ENCODE measurements at regions not wholly inside any gene's neighbourhood (a gene's known extent, or its start where the extent isn't known, plus 50 kb on each side); places are given as distances from the start of the nearest gene placed in this dataset.
"Not testable (repeated sequence)": the region's sequence is repeated elsewhere in the genome, so short reads cannot be mapped to it uniquely, and the experiment has no call there.

DNA sequence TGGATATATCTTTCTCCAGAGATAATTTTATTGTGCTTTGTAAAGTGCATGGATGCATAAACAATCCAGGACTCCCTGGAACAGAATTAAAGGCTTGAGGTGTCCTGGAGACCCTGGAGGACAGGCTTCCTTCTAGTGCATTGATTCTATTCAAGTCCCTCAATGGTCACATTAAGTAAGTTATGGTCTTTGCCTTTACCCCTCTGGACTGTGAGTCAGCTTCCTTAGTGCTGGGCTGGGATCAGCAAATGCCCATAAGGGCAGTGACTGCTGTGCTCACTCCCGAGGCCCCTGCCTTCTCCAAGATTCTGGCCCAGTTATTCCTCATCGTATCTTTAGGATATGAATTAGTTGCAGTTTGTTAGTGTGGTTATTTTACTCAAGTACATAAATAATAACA, 178.7 kb upstream of the PRSS58 start:
- DNase-seq: no peak

DNA sequence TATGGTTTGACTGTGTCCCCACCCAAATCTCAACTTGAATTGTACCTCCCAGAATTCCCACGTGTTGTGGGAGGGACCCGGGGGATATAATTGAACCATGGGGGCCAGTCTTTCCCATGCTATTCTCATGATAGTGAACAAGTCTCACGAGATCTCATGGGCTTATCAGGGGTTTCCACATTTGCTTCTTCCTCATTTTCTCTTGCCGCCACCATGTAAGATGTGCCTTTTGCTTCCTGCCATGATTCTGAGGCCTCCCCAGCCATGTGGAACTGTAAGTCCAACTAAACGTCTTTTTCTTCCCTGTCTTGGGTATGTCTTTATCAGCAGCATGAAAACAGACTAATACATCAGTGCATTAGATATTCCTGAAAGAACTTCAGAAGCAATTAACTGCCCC, 177.7 kb upstream of the PRSS58 start:
- not testable (repeated sequence) for DNase-seq

DNA sequence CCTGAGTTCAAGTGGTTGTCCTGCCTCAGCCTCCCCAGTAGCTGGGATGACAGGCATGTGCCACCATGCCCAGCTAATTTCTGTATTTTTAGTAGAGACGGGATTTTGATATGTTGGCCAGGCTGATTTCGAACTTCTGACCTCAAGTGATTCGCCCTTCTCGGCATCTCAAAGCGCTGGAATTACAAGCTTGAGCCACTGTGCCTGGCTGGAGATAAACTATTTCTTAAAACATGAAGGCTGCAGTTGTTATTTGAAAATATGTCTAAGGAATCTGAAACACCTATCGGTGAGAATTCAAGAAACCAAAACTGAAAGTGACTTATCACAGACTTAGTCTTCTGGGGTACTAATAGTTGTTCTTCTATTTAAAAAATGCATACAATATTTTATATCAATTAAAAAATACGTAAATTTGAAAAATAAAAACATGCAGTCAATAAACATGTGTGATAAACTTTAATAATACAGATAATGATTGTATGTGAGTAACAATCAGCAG, 176.9 kb upstream of the PRSS58 start:
- DNase-seq: no peak

DNA sequence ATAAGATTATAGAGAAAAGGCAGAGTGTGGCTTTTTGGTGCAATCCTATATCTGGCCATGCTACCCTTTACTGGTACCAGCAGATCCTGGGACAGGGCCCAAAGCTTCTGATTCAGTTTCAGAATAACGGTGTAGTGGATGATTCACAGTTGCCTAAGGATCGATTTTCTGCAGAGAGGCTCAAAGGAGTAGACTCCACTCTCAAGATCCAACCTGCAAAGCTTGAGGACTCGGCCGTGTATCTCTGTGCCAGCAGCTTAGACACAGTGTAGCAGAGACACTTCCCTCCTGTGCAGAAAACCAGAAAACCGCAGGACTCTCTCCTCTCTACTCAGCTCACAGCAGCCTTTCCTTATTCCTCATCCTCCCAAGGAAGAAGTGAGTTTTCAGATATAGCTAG, 176.3 kb upstream of the PRSS58 start:
- not testable (repeated sequence) for DNase-seq

DNA sequence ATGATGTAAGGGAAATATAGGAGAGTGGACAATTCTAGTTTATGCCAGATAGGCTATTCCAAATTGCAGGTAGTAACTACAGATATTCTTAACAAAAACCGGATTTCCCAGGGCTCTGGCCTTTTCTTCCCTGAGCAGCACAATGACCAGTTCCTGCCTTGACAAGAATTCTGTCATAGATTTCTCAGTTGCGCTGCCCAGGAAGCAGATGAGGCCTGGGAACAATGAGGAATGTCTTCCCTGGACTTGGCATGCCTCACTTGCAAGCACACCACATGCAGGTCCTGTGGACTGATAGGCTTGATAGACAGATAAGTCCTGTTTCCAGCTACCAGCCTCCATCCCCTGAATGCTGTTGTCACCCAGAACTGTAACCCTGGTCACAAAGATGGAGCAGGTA, 174.5 kb upstream of the PRSS58 start:
- DNase-seq: no peak

DNA sequence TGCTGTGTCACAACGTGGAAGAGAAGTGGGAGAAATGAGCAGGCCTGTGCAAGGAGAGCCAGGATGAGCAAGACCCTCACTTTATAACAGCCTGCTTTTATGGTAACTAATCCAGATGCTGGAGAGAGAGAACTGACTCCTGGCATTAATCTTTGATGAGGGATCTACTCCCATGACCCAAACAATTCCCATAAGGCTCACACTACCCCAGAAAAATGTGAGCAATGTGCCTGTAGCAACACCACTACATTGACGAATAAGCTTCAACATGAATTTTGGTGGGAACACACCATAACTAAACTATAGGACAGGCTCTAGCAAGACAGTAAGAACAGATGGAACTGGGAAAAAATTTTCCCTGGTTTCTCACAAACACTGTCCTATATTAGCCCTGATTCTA, 173.6 kb upstream of the PRSS58 start:
- no peak for DNase-seq

DNA sequence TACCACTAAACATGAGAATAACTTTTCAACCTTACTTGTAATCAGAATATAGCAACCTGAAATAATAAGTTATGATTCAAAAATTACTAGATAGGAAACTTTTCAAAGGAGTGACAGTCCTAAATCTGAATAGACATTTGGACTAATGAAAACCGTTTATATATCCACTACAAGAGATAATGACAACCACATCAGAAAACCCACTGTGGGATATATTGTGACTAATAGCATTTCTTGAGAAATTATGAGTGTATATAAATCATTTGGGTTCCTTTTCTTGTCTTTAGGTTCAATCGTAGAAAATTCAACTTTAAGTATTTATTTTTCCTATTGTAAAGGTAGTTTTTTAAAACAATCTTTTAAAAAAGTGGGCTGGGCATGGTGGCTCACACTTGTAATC, 170.2 kb upstream of the PRSS58 start:
- DNase-seq: no peak

DNA sequence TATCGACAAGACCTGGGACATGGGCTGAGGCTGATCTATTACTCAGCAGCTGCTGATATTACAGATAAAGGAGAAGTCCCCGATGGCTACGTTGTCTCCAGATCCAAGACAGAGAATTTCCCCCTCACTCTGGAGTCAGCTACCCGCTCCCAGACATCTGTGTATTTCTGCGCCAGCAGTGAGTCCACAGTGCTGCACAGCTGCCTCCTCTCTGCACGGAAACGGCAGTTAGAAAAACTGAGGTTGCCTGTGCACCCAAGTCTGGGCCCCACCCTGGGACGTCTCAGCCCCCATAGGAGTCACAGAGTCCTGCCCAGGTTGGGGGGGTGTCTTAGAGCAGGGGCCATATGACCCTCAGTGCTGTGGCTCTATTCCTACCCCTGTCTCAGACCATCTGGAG, 167.4 kb upstream of the PRSS58 start:
- DNase-seq: no peak

DNA sequence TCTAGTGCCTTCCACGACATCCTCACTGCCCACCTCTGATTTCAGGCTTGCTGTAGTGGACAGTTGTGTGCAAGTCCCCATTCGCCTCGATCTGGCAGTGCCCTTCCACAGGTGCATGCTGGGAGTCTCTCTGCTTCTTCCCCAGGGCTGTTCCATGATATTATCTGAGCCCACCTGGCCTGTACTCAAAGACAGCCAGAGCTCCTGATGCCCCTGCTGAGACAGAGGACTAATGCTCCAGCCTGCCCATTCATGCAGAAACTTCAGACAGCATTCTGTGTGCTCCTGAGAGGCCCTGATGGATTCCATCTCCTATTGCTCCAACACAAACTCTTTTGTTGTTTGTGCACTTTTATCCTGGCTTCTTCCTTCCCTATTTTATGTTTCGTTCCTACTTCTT, 164.8 kb upstream of the PRSS58 start:
- no peak for DNase-seq

DNA sequence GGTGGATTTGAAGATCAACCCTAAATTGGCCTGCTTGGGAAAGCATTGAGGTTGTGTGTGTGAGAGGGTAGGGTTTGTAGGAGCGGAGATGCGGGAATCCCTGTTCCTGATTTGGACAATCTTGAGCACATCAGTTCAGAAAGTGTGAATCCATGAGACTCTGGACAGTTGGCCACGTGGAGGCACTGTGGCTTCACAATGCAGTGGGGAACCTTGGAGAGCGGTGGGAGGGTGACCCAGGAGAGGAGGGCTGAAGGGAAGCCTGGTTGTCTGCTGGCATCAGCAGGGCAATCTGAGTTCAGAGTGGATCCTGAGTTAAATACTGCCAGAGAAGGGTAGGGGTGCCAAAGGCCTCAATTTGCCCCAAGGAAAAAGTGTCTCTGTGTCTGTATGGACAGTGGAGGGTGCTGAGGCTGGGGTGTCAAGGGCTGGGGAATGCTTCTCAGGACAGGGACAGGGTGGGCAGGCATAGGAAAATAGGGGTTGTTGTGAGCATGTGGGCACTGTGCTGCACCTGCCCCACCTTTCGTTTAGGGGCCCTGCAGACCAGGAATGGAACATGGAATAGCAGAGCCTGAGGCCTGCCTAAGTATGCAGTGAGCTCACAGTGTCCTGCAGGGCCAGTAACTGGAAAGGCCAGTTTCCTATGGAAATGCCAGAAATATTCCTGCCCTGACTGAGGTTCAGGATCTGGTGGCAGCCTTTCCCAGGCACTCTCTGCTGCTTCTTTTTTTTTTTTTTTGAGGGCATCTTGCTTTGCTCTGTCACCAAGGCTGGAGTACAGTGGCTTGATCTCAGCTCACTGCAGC, 162.9 kb upstream of the PRSS58 start:
- DNase-seq: no peak

DNA sequence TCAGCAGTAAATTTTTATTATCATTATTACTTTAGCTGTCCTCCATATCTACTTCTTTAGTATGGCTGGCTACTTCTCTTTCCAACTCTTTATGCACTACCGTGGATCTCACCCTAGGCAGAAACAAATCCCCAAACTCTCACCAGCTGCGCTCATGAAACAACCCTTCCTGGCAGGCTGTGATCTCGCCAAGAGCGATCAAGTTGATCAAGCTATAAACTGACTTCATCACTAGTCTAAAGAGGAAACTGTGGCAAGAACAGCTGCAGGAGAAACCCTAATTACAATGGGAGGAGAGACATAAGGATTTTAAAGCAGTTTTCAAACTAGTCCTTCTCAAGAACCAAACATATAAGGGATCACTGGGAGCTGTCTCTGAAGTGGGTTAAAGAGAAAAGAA, 160.5 kb upstream of the PRSS58 start:
- no peak for DNase-seq

DNA sequence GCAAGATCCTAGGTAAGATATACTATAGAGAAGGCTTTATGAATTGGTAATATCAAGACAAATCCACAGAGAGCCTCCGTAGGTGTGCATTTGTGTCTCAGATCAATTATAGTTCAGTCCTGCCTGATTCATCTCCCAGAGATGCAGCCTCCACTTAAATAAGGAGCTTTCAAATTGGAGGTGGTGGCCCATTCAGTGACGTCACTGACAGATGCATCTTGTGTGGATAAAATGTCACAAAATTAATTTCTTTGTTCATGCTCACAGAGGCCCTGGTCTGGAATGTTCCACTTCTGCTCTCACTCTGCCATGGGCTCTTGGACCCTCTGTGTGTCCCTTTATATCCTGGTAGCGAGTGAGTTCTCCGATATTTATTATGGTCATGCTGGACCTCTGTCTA, 157.1 kb upstream of the PRSS58 start:
- no peak for DNase-seq

DNA sequence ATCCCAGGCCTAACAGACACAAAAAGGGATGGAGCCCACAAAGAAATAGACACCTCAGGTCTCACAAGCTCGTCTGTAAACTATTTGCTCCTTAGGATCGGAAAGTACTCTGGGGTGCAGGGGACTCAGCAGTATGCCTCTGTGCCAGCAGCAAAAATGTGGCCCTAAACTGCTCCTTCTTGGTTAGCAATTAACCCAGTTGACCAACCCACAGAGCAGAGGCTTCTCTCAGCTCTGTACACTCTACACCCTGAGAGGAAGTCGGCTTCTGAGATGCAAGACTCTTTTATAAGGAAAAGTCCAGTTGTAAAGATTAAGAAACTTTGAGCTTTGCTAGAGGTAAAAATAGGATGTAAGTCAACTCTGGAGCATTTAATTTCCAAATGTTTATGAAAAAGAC, 156.3 kb upstream of the PRSS58 start:
- no peak for DNase-seq

DNA sequence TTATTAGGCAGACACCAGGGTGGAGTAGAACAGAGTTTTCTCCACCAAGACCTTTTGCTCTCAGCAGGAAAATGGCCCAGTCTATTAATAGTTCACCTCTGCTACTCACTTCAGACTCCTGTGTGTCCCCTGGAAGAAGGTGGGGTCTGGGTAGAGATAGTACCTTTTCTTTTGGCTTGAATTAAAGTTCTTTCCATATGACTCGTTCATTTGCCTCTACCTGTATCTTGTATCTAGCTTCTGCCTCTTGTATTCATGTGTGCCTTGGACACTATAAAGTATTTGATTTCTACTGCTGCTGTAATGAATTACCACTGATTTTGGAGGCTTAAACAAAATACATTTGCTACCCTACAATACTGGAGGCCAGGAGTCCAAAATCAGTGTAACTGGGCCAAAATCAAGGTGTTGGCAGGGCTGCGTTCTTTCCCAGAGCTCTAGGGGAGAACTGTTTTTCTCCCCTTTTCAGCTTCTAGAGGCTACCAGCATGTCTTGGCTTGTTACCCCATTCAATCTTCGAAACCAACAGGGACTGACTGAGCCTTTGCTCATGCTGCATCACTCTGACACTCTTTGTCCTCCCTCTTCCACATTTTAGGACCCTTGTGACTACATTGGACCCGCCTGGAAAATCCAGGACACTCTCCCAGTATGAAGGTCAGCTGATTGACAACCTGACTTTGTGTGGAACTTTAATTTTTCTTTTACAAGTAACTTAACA, 155.6 kb upstream of the PRSS58 start:
- DNase-seq: no peak

DNA sequence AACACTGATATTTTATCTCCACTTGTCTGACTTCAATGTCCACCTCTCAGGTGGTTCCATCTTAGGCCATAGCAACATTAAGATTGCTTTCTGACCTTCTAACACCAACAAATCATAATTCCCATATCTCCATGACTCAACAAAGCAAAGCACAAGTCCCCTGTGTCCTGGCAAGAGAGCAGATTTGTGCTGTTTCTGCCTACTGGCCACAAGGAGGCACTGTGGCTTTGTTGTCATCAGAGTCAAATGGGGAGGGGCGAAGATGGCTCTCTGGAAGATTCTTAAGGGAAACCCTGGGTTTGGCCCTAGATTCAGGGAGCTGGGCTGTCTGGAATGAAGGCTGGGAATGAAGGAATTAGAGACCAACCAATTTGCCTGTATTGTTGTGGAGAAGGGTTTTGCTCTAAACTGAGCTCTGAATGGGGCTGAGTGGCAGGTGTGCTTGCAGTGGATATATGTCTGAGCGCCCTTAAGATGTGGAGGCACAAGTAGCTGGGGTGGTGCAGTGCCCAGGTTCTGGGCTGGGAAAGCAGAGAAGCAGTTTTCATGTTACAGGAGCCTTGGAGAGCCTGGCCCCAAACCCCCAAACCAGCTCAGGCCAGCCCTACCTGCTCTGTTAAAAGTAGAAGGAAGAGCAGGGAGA, 154.8 kb upstream of the PRSS58 start:
- DNase-seq: peak; percentile 32 to 34

DNA sequence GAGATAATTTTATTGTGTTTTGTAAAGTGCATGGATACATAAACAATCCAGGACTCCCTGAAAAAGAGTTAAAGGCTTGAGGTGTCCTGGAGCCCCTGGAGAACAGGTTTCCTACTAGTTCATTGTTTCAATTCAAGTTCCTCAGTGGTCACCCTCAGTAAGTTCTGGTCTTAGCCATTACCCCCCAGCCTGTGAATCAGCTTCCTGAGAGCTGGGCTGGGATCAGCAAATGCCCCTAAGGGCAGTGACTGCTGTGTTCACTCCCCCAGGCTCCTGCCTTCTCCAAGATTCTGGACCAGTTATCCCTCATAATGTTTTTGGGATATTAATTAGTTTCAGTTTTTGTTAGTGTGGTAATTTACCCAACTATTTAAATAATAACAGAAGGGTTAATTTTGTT, 151.6 kb upstream of the PRSS58 start:
- no peak for DNase-seq

DNA sequence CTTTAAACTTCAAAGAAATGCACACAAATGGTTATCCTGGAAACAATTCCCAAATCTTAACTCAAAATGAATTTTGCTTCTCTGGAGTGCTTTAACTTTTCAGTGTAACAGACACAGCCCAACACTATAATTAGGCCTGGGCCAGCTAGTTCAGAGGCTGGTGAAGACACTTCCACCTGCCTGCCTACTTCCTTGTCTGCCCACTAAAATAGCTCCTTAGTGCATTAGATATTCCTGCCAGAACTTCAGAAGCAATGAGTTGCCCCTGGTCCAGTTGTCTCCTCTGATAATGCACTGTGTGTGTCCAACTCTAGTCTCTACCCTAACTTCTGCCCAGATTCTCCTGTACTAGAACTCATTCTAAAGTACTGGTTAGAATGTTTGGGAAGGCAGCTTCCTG, 150.9 kb upstream of the PRSS58 start:
- no peak for DNase-seq

DNA sequence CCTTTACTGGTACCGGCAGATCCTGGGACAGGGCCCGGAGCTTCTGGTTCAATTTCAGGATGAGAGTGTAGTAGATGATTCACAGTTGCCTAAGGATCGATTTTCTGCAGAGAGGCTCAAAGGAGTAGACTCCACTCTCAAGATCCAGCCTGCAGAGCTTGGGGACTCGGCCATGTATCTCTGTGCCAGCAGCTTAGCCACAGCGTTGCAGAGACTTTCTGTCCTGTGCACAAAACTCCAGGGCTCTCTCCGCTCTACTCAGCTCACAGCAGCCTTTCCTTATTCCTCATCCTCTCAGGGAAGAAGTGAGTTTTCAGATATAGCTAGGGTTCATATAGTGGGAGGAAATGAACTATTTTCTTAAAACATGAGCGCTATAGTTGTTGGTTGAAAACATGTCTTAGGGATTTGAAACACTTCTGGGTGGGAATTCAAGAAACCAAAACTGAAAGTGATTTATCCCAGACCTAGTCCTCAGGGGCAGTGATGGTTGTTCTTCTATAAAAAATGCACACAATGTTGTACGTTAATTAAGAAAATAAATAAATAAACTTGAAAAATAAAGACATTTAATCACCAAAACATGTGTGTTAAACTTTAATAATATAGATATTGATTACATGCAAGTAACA, 150.2 kb upstream of the PRSS58 start:
- DNase-seq: no peak

DNA sequence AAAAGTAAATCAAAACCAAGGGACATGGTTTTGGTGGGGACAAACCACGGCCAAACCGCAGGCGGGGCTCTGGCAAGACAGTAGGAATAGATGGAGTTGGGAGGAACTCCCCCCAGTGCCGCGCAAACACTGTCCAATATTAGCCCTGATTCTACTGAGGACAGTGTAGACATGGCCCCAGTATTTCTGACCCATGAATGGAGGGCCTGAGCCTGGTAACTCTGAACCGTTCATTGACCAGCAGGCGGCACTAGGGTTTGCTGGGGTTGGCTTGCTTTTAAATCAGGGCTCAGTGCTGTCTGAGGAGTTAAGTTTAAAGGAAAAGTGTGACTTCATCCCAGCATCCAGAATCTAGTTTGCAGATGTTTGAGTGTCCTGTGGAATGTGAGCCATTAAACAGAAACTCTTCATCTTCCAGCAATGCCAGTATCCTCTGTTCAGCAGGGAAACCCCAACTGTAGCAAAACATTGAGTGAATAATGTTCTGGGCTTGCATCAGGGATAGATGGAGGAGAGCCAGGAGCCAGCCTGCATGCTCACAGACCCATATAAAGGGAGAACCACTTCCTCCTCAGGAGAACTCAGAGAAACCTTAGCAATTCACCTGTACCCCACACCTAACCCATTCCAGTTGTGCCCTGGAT, 147.4 kb upstream of the PRSS58 start:
- DNase-seq: no peak

DNA sequence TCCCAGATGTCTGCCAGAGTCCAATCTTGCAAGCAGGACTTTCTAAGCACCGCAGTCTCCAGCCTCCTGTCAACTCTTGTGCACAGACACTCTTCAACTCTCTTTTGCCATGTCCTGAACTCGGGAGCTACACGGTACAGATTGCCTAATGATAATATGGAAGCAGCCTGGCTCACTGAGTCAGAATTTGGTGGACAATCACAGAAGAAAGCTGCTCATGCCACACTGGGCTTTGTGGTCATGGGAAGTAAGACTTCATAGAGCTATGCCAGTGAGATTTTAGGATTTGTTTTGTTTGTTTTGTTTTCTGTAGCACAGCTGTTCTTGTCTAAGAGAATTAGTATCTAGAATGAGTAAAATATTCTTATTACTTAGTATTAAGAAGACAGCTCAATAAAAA, 144.1 kb upstream of the PRSS58 start:
- no peak for DNase-seq

DNA sequence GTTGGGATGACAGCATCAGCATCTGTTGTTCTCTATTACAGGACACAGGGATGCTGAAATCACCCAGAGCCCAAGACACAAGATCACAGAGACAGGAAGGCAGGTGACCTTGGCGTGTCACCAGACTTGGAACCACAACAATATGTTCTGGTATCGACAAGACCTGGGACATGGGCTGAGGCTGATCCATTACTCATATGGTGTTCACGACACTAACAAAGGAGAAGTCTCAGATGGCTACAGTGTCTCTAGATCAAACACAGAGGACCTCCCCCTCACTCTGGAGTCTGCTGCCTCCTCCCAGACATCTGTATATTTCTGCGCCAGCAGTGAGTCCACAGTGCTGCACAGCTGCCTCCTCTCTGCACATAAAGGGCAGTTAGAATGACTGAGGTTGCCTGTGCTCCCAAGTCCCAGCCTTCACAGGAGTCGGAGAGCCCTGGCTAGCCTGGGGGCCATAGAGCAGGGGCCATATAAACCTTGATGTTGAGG, 142.2 kb upstream of the PRSS58 start:
- no peak for DNase-seq

DNA sequence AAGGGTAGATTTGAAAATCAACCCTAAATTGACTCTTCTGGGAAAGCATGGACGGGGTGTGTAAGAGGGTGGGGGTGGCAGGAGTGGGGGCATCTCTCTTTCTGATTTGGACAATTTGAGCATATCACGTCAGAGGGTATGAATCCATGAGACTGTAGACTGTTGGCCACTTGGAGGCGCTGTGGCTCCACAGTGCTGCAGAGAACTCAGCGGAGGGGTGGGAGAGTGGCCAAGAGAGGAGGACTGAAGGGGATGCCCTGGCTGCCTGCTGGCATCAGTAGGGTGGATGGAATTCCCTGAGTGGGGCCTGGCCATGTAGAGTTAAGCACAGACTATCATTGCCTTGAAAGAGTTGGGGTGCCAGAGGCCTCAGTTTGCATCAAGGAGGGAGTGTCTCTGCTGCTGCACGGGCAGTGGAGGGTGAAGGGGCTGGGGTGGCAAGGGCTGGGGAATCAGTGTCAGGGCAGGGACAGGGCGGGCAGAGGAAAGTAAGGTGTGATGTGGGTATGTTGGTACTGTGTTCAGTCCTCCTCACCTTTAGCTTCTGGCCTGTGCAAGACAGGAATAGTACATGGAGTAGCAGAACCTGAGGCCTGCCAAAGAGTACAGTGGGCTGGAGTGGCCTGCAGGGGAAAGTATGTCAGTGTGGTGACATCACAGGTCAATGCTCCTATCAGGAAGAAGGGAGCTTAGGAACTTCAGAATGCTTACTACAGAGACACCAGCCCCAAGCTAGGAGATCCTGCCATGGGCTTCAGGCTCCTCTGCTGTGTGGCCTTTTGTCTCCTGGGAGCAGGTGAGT, 133.5 kb upstream of the PRSS58 start:
- DNase-seq: peak; percentile 16 to 24
